ENCODE measurements at regions not wholly inside any gene's neighbourhood (a gene's known extent, or its start where the extent isn't known, plus 50 kb on each side); places are given as distances from the start of the nearest gene placed in this dataset.

- Histone ChIP-seq H3K36me3 (no peaks in the 10 kb centered on the region), H3K4me3 (no peak overlapping the region), H3K27ac (no peak overlapping the region), H3K27me3 (peaks cover 70% of the 10 kb centered on the region), H3K9me3 (no peaks in the 10 kb centered on the region), H3K4me1 (no peaks in the 10 kb centered on the region)
- in situ Hi-C loops (cut with MboI; ENCODE audit: low pct_ligation_motif_present in 1 of 4, low pct_unique_long_range_greater_than_20kb in 1 of 4, low sequenced_read_pairs in 3 of 4) (no loop called here), intact Hi-C loops (cut with DNase I; ENCODE audit: low total_unique reads) (no loop called here)
- DNase-seq: peak; percentile 4
- 68% methylated on average over 20 of the region's 37 CpGs; no CpG with 5 or more reads in 1 of the 2 donors for WGBS, 2 donors (ENCODE audit: low coverage in 1 of 2)
- no peak for TF ChIP-seq POLR2AphosphoS5 (IDR thresholded peaks at IDR 0.05)
- no peak for TF ChIP-seq POLR2A (IDR thresholded peaks at IDR 0.05)
- TF ChIP-seq EP300 (IDR thresholded peaks at IDR 0.05; ENCODE audit: low read depth): no peak
- TF ChIP-seq CTCF (IDR thresholded peaks at IDR 0.05): no peak
These were observed 87.4 kb upstream of the BHLHE23 start for GRCh38 chr20:63093966-63094766.

- no peak for TF ChIP-seq POLR2A (IDR thresholded peaks at IDR 0.05)
- TF ChIP-seq CTCF (IDR thresholded peaks at IDR 0.05): no peak
- TF ChIP-seq POLR2AphosphoS5 (IDR thresholded peaks at IDR 0.05): no peak
- TF ChIP-seq EP300 (IDR thresholded peaks at IDR 0.05; ENCODE audit: low read depth): no peak
- Histone ChIP-seq H3K4me3 (no peak overlapping the region), H3K4me1 (no peaks in the 10 kb centered on the region), H3K27ac (no peak overlapping the region), H3K9me3 (no peaks in the 10 kb centered on the region), H3K36me3 (no peaks in the 10 kb centered on the region), H3K27me3 (peaks cover 72% of the 10 kb centered on the region)
- in situ Hi-C loops (cut with MboI; ENCODE audit: low pct_ligation_motif_present in 1 of 4, low pct_unique_long_range_greater_than_20kb in 1 of 4, low sequenced_read_pairs in 3 of 4): no loop called here
- 76% methylated on average over 25 of the region's 25 CpGs; no CpG with 5 or more reads in 1 of the 2 donors for WGBS, 2 donors (ENCODE audit: low coverage in 1 of 2)
- DNase-seq: peak; percentile 6
- intact Hi-C loops (cut with DNase I; ENCODE audit: low total_unique reads): no loop called here
These were observed 86.0 kb upstream of the BHLHE23 start for GRCh38 chr20:63092660-63093215.

GRCh38 chr20:63091901-63092659 is 85.3 kb upstream of the BHLHE23 start:
- peaks cover 69% of the 10 kb centered on the region for H3K27me3 ChIP-seq
- intact Hi-C loops (cut with DNase I; ENCODE audit: low total_unique reads): no loop called here
- in situ Hi-C loops (cut with MboI; ENCODE audit: low pct_ligation_motif_present in 1 of 4, low pct_unique_long_range_greater_than_20kb in 1 of 4, low sequenced_read_pairs in 3 of 4): no loop called here
- no peaks in the 10 kb centered on the region for H3K9me3 ChIP-seq
- peak; percentile 4 for DNase-seq
- TF ChIP-seq EP300 (IDR thresholded peaks at IDR 0.05; ENCODE audit: low read depth): no peak
- no peak for TF ChIP-seq POLR2AphosphoS5 (IDR thresholded peaks at IDR 0.05)
- H3K36me3 ChIP-seq: no peaks in the 10 kb centered on the region
- WGBS, 2 donors (ENCODE audit: low coverage in 1 of 2): 79% methylated on average over 29 of the region's 31 CpGs; no CpG with 5 or more reads in 1 of the 2 donors
- no peaks in the 10 kb centered on the region for H3K4me1 ChIP-seq
- H3K4me3 ChIP-seq: no peak overlapping the region
- H3K27ac ChIP-seq: no peak overlapping the region

GRCh38 chr20:63090682-63091571 is 84.2 kb upstream of the BHLHE23 start:
- H3K9me3 ChIP-seq: no peaks in the 10 kb centered on the region
- TF ChIP-seq EP300 (IDR thresholded peaks at IDR 0.05; ENCODE audit: low read depth) (no peak), POLR2AphosphoS5 (IDR thresholded peaks at IDR 0.05) (no peak), POLR2A (IDR thresholded peaks at IDR 0.05) (no peak), CTCF (IDR thresholded peaks at IDR 0.05) (no peak)
- no peak overlapping the region for H3K4me3 ChIP-seq
- in situ Hi-C loops (cut with MboI; ENCODE audit: low pct_ligation_motif_present in 1 of 4, low pct_unique_long_range_greater_than_20kb in 1 of 4, low sequenced_read_pairs in 3 of 4) (no loop called here), intact Hi-C loops (cut with DNase I; ENCODE audit: low total_unique reads) (no loop called here)
- H3K27me3 ChIP-seq: peaks cover 57% of the 10 kb centered on the region
- peak; percentile 22 for DNase-seq
- WGBS, 2 donors (ENCODE audit: low coverage in 1 of 2): 66% methylated on average over 28 of the region's 30 CpGs; no CpG with 5 or more reads in 1 of the 2 donors
- H3K4me1 ChIP-seq: no peaks in the 10 kb centered on the region
- no peak overlapping the region for H3K27ac ChIP-seq
- no peaks in the 10 kb centered on the region for H3K36me3 ChIP-seq
